ENCODE measurements at regions not wholly inside any gene's neighbourhood (a gene's known extent, or its start where the extent isn't known, plus 50 kb on each side); places are given as distances from the start of the nearest gene placed in this dataset.
"Not testable (repeated sequence)": the region's sequence is repeated elsewhere in the genome, so short reads cannot be mapped to it uniquely, and the experiment has no call there.

DNA sequence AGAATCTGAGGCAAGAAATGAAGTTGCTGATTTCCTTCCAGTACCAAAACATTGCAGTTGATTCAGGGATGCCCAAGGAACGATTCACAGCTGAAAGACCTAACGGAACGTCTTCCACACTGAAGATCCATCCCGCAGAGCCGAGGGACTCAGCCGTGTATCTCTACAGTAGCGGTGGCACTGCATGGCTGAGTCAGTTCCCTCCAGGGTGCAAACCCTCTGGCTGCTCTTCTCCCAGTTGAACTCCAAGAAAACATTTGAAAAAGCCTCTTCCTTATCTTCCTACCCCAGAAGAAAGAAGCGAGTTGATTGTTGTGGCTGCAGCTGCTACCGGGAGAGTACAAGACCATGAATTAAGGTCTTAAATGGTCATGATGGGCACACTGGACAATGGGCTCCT is 147.1 kb upstream of the PRSS1 start:
- no peak for DNase-seq

DNA sequence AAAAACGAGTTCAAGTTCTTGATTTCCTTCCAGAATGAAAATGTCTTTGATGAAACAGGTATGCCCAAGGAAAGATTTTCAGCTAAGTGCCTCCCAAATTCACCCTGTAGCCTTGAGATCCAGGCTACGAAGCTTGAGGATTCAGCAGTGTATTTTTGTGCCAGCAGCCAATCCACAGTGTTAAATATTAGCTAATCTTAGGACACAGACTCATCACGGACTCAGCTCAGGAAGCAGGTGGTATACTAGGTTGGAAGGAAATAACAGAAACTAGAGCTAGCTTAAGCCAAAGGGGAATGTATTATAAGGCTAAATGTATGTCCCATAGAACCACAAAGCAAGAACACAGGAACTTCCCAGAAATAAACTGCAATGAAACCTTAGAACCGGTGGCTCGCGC is 151.0 kb upstream of the PRSS1 start:
- no peak for DNase-seq

DNA sequence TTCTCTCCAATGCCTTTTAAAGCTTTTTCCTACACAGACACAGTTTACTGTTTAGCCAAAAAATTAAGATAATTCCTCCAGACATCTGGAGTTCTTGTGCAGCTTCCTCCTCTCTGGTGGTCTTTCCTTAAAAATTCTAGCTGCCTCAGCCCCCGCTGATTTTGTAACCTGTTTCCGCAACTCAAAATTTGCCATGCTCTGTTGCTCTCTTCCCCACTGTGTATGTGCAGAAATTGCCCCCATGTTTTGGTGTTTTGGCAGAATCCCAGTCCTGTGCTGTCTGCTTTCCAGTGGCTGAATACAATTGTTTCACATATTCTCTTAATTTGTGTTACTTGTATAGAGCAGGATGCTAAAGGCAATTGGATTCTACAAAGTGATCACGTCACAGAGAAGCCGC is 151.7 kb upstream of the PRSS1 start:
- no peak for DNase-seq

DNA sequence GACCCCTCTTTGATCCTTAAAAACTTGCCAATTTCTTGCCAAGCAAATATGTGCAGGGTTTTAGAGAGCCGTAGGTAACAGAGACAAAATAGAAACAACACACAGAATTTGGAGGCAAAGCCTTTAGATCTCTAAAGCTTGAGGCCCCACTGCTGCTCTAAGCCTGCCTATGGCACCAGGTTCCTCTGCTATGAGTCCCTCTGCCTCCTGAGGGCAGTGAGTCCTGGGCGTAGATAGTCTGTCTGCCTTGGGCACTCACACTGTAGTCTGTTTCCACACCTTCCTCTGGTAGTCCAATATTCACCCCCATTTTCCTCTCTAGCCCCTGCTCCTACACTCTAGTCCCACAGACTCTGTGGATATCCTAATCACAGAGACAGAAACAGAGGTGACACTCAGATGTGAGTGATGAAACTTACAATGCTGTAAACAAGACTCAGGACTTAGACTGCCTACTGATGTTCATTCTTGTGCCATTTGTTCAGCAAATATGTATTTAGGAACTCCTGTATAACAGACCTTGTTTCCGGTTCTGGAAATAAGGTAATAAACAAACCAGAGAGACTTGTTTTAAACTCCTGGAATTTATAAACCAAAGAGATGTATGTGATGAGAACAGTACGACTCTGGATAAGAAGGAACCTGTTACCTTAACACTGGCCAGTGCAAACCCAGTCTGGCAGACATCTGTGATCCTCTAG is 153.3 kb upstream of the PRSS1 start:
- DNase-seq = no peak

DNA sequence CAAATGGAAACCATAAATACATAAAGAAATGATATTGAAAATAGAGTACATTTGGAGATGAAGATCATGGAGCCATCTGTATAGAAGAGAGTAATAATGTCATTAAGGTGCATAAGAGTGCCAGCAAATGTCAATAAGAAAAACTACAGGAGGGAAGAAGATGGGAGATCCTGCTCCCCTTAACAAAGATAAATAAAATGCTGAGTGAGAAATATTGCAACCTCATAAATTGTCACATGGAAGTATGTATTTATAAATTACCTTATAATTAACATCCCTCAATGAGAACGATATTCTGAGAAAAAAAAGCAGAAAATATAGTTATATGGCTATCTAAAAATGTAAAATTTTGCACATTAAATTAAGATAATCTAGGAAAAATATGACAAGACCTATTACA is 155.2 kb upstream of the PRSS1 start:
- DNase-seq = no peak

DNA sequence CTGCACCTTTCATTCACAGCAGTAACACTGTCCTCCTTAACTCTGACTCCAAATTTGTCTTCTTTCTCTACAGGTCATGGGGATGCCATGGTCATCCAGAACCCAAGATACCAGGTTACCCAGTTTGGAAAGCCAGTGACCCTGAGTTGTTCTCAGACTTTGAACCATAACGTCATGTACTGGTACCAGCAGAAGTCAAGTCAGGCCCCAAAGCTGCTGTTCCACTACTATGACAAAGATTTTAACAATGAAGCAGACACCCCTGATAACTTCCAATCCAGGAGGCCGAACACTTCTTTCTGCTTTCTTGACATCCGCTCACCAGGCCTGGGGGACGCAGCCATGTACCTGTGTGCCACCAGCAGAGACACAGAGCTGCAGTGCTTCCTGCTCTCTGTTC is 156.2 kb upstream of the PRSS1 start:
- no peak for DNase-seq

DNA sequence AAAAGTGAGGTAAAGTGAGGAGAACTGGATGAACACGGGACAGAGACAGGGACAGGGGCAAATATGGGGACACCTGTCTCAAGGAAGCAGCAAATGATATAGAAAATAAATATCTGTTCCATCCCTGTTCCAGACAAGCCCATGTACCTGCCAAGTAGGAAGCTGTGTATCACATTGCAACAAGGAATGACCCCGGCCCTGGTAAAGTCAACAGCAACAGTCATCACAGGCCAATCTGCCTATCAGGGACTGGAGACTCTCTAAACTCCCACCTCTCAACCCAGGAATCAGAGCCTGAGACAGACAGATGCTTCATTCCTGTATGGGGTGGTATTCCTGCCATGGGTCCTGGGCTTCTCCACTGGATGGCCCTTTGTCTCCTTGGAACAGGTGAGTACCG is 156.6 kb upstream of the PRSS1 start:
- no peak for DNase-seq

DNA sequence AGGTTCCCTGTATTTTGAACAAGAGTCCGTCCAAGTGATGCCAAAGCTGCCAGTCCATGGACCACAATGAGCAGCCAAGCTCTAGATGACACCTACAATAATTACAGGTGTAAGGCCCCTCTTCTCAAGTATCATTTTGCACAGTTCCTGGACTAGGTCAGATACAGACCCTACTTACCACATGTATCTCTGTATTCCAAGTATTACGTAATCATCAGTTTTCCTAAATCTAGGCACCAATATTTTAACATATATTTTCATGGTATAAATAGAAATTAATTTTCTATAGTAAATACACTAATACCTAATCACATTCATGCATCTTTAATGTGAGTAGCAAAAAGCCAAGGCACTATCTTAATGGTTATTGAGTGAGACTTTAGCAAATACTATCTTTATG is 157.0 kb upstream of the PRSS1 start:
- no peak for DNase-seq

DNA sequence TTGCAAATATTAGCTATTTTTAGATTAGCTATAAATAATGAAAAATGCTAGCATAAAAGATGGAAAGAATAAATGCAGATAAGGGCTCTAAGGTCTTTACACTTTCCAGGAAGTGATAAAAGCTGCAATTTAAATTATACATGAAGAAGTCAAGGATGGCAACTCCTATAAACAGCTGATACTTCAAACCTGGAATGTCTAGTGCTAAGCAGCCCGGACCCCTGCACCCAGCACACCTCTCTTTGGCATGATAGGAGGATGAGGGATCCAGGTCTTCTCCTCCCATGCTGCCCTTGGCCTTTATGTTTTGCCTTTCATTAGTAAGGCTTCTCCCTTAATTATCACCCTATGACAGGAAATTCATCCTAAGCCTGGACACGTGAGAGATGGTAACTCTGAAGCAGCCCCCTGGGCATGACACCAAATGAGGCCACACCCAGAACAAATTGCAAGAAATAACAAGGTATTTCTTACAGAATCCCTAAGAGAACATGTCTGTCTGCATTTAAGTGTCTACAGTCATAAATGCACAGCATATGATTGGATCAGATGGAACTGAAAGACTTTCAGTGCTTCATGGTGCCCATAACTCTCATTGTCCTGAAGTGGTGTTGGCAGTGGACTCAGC is 158.3 kb upstream of the PRSS1 start:
- no peak for DNase-seq

DNA sequence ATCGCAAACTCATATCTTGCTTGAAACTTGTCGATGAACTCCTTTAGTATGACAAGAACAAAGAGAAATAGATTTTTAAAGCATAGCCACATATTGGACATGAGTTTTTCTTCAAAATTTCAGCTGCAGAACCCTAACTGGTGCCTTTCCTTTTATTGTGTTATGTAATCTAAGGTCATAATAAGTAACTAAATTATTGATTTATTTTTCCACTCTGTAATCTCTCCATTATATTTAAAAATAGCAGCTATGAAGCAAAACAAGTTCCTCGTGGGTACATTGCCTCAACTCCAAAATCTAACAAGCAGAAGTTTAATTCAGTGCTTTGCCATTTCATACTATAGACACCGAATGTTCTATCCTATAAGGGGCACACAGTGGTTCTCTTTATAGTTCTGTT is 159.2 kb upstream of the PRSS1 start:
- no peak for DNase-seq

DNA sequence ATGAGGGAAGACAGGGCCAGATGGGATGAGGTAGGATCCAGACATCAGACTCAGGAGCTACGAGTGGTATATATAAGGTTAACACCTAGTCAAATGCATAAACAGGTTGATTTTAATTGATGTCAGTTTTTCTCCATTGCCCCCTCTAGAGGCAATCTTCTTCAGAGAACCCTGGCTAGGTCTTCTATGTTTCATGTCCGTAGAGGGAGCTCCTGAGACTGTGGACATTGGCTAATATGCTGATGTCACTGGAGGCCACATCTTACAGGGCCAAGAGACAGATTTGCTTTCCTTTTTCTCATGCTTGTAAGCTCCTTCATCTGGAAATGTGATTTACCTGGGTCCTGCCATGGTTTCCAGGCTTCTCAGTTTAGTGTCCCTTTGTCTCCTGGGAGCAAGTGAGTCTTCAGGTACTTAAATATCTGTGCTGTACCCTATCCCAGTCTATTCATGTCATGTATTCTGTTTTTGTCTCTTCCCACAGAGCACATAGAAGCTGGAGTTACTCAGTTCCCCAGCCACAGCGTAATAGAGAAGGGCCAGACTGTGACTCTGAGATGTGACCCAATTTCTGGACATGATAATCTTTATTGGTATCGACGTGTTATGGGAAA is 161.6 kb upstream of the PRSS1 start:
- DNase-seq = peak; percentile 40

DNA sequence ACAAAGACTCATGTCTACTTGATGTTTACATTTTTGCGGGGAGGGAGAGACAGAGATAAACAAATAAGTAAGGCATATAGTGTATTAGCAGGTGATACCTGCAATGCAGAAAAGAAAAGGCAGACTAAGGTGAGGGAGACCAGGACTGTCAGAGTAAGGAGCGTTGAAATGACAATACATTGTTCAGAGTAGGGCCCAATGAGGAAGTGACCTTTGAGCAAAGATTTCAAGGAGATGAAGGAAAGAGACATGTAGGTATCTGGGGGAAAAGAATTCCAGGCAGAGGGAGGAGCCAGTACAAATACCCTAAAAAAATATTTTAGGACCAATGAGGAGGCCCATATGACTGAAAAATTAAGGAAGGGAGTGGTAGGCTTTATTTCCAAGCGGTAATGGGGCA is 162.7 kb upstream of the PRSS1 start:
- no peak for DNase-seq

DNA sequence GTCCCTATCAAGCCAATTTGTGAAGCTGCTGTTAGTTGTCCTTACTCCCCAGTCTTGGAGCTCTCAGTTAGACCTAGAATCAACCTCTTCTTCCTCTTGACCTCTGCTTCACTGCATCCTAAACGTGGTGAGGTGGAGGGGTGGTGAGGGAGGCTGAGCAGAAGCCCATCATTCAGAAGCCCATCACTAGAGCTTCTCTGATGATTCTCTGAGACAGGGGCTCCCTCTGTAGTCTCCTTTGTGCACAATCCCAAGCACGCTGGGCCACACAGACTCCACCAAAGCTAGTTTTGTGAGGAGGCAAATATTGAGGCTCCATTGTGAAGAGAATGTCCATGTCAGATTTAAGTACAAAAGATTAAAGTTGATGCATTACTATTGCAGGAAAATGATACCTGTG is 163.8 kb upstream of the PRSS1 start:
- no peak for DNase-seq

DNA sequence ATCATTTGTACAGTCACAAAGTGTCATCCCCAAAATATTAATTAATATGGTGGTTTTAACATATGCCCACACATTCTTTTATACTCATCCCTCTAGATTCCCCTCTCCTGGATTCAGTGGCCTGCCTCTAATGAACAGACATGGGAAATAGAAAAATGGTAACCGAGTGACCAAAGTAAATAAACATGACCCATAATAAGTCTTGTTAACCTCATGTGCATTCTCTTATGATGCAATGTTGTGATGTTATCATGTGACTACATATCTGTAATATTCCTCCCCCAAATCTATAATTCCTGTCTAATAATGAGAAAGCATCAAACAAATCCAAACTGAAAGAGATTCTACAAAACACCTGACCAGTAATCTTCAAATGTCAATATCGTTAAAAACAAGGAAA is 164.5 kb upstream of the PRSS1 start:
- DNase-seq = no peak

DNA sequence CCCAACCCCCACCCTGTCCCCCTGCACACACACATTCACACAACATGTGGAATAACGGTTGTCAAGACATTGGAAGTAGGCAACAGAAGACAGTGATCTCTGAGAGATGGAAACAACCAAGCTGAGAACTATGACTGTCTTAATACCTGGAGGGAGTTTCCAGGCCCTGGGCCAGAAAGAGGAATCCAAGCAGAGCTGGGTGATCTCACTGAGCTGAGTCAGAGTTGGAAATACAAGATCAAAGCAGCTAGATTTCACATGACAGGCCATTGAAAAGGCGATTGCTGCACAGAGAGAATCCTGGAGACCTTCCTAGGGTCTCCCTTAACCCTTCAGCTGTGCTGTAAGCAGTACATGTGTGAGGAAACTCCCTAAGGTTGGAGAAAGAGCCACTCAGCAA is 165.8 kb upstream of the PRSS1 start:
- peak; percentile 33 for DNase-seq

DNA sequence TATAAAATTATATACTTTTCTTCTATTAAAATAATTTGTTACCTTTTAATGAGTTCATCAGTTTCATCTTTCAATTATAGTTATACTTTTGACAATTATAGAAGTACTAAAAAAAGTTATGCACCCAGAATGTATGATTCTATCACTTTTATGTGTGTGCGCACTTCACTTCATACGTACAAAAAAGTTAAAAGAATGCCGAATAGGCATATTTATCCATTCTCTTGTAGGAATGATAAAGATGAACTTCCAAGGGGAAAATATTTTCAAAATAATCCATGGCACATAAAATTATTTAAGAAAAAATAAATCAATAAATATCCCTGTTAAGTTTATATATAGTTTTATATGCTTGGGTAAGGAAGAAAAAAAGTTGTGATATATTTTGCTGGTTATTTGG is 166.9 kb upstream of the PRSS1 start:
- no peak for DNase-seq

DNA sequence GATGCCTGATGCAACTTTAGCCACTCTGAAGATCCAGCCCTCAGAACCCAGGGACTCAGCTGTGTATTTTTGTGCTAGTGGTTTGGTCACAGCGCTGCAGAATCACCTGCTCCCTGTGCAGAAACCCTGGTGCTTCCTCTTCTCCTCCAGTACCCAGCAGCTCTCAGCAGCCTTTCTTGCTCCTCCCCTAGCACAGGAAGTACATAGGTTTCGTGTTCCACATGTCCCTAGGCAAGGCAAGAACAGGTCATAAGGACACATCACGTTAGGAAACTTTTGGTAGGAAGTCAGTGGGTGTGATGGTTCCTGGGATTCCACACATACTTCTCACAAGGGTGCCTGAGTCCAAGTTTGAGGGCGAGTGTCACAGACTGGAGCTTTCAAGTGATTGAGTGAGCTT is 167.9 kb upstream of the PRSS1 start:
- DNase-seq = peak; percentile 18

DNA sequence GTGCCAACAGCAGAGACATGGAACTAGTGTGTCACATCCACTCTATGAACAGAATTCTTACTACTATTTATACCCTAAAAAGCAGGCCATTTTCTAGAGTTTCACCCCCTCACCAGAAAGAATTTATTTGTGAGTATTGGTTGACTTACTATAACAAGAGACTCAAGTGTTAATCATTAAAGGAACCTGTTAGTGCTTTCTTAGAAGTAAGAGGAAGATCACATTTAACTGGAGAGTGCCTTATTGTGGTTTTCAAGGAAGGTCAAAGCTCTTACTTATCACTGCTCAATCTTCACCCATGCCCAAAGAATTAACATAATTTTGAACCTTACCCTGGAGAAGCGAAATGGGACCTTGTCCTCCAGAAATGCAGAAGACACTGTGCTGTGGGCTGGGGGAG is 169.3 kb upstream of the PRSS1 start:
- no peak for DNase-seq

DNA sequence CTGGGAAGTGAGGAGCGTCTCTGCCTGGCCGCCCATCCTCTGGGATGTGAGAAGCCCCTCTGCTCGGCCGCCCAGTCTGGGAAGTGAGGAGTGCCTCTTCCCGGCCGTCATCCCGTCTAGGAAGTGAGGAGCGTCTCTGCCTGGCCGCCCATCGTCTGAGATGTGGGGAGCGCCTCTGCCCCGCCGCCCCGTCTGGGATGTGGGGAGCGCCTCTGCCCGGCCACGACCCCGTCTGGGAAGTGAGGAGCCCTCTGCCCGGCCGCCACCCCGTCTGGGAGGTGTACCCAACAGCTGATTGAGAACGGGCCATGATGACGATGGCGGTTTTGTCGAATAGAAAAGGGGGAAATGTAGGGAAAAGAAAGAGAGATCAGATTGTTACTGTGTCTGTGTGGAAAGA is 173.9 kb upstream of the PRSS1 start:
- not testable (repeated sequence) for DNase-seq

DNA sequence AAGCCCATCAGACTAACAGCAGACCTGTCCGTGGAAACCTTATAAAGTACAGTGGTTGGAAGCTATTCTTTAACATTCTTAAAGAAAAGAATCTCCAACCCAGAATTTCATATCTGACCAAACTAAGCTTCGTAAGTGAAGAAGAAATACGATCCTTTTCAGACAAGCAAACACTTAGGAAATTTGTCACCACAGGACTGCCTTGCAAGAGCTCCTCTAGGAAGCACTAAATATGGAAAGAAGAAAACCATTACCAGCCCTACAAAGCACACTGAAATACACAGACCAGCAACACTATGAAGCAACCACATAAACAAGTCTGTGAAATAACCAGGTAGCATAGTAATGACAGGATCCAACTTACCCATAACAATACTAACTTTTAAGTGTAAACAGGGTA is 177.7 kb upstream of the PRSS1 start:
- no peak for DNase-seq

DNA sequence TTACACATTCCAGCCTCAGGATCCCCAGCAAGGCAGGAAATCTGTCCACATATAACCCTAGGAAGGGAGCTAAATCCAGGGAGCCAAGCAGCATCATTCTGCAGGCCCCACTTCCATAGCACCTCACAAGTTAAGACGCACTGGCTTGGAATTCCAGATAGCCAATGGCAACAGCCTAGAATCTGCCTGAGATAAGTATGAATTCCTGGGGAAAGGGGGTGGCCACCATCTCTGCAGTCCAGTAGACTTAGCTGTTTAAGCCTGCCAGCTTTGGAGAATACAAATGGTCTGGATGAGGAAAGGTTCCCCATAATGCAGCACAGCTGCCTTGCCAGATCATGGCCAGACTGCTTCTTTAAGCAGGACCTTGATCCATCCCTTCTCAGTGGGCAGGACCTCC is 179.4 kb upstream of the PRSS1 start:
- no peak for DNase-seq

DNA sequence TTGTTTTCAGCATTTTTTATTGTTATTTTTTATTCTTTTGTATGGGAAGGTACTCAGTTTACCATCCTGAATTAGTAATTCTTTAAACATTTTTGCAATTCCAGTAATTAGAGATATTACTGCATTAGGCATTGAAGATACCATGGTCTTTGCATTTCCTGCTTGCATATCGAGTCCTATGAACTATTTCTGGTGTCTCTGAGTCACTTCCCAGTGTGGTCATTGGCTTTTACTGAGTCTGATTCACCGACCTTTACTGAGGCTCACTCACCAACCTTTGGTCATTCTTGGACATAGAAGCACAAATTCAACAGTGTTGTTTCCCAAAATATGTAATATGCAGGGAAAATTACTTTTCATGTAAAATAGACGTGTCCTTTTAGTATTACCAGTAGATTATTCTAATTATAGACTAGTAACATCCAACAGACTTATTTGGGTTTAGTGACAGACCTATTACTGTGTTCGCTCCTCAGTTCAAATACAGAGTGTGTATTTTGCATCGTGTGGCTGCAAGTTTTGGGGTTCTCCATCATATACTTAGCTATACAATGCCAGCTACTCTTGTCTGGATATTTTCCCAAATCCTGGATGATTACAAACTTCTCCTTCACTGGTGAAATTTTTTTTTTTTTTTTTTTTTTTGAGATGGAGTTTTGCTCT is 180.7 kb upstream of the PRSS1 start:
- DNase-seq = no peak

DNA sequence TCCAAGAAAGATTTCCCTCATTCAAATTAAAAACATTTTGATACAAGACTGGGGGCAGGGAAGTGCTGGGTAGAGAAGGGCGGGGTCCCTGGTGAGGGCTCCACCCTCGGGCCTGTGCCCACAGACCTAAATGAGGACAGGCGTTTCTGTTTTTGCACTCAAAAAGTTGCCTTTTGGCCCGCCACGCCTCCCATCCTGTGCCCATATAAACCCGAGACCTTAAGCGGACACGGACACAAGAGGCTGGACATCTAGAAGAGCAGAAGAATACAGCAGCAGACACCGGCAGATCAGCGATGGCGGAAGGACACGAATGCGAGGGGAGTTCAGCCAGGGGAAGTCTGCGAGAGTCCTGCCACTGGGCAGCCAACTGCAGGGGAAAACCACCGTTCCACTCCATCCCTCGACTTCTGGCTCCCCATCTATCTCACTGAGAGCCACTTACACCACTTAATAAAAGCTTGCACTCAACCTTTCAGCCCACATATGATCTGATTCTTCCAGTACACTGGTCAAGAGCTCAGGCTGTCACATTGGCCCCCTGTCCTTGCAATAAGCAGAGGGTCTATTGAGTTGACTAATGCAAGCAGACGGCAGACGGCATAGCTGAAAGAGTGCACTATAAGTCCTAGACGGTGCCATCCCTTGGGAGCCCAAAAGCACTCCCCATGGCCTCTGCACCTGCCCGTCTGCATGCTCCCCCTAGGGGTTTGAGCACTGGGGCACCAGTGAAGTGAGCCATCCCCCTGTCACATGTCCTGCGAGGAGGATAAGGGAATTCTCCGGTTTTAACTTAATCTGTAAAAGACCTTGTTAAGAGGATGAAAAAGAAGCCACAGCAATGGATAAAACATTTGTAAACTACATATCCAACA is 181.8 kb upstream of the PRSS1 start:
- no peak for DNase-seq

Data from CD4-positive, alpha-beta T cell treated with Interleukin-4 for 4 hours (primary cell).